ENCODE measurements at regions not wholly inside any gene's neighbourhood (a gene's known extent, or its start where the extent isn't known, plus 50 kb on each side); places are given as distances from the start of the nearest gene placed in this dataset.

- no peak for DNase-seq (ENCODE audit: low spot score)
- no peak overlapping the region for H3K27ac ChIP-seq
- ChIA-PET CTCF (interaction anchor here (1.0 kb wide), 1 partner anchor 11 kb away, joined by 3 read pairs; no protein-coding TSS in a partner anchor), POLR2A (ENCODE audit: low non-redundant PET) (no interaction called here)
- TF ChIP-seq CTCF (conservative IDR thresholded peaks at IDR 0.05; ENCODE audit: low read depth): no peak
Observed at GRCh38 chr7:42407021-42407710, 170.2 kb upstream of the GLI3 start.

DNA sequence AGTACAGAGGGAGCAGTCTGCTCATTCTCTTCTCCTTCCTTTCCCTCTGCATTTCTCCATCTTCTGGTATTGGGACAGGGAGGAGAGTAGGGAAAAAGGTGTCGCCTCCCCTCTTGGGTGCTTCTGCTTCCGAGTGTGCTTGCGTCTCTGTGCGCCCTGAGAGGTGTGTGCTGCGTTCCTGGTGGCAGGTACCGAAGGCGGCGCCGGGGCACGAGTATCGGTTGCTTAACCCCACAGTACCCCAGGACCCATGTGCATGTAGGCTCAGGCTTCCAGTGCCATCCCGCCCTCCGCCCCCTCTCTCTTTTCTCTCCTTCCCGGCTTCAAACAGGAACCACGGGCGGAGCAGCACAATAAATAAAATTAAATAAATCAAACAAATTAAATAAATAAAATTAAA lies 169.3 kb upstream of the GLI3 start:
- DNase-seq (ENCODE audit: low spot score): no peak
- ChIA-PET CTCF (no interaction called here), POLR2A (ENCODE audit: low non-redundant PET) (no interaction called here)
- no peak overlapping the region for H3K27ac ChIP-seq
- no peak for TF ChIP-seq CTCF (conservative IDR thresholded peaks at IDR 0.05; ENCODE audit: low read depth)

DNA sequence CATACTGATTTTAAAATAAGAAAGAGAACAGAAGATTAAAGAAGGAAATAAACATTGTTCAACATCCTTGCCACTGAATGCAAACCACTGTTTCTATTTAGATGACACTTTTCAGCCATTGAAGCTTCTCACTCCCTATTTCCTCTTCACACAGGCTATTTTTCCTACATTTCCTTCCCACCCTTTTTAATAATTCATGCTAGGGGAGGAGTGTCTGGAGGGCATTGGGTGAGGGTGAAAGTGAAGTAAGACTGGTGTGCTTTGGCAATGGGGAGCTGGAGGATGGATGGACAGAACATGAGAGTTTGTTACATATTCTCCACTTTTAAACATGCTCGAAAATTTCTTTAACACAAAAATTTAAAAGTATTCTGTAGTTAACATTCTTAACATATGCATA lies 168.8 kb upstream of the GLI3 start:
- ChIA-PET POLR2A (ENCODE audit: low non-redundant PET) (no interaction called here), CTCF (no interaction called here)

DNA sequence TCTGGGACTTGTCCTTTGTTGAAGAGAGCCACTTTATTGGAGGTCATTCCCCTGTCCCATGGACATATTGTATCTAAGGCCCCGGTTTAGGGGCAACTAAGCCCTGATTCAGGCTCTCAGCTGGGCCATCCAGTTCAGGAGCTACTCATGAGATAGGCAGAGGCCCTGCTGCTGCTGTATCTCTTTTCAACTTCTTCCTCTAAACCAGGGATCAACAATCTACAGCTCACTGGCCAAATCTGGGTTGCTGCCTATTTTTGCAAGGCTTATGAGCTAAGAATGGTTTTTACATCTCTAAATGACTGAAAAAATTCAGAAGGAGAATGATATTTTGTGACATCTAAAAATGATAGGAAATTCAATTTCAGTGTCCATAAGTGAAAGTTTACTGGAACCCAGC lies 166.8 kb upstream of the GLI3 start:
- ChIA-PET CTCF (interaction anchor here (0.7 kb wide), 1 partner anchor 214 kb away, joined by 3 read pairs; no protein-coding TSS in a partner anchor), POLR2A (ENCODE audit: low non-redundant PET) (no interaction called here)
- no peak for DNase-seq (ENCODE audit: low spot score)
- TF ChIP-seq CTCF (conservative IDR thresholded peaks at IDR 0.05; ENCODE audit: low read depth): no peak
- no peak overlapping the region for H3K27ac ChIP-seq

More for the DNA sequence above, 168.8 kb upstream of the GLI3 start:
- no peak for DNase-seq (ENCODE audit: low spot score)
- H3K27ac ChIP-seq: no peak overlapping the region
- TF ChIP-seq CTCF (conservative IDR thresholded peaks at IDR 0.05; ENCODE audit: low read depth): no peak

- no peak overlapping the region for H3K27ac ChIP-seq
- no peak for DNase-seq (ENCODE audit: low spot score)
- CTCF ChIA-PET: no interaction called here
- TF ChIP-seq CTCF (conservative IDR thresholded peaks at IDR 0.05; ENCODE audit: low read depth): no peak
- POLR2A ChIA-PET (ENCODE audit: low non-redundant PET): no interaction called here
Observed at GRCh38 chr7:42400961-42401360, 164.0 kb upstream of the GLI3 start.

- H3K27ac ChIP-seq: no peak overlapping the region
- ChIA-PET POLR2A (ENCODE audit: low non-redundant PET) (no interaction called here), CTCF (no interaction called here)
- no peak for DNase-seq (ENCODE audit: low spot score)
- no peak for TF ChIP-seq CTCF (conservative IDR thresholded peaks at IDR 0.05; ENCODE audit: low read depth)
Observed at GRCh38 chr7:42400211-42400772, 163.3 kb upstream of the GLI3 start.

Data from RWPE1 (cell line).